ENCODE measurements at regions not wholly inside any gene's neighbourhood (a gene's known extent, or its start where the extent isn't known, plus 50 kb on each side); places are given as distances from the start of the nearest gene placed in this dataset.

- TF ChIP-seq, protein P1, sequence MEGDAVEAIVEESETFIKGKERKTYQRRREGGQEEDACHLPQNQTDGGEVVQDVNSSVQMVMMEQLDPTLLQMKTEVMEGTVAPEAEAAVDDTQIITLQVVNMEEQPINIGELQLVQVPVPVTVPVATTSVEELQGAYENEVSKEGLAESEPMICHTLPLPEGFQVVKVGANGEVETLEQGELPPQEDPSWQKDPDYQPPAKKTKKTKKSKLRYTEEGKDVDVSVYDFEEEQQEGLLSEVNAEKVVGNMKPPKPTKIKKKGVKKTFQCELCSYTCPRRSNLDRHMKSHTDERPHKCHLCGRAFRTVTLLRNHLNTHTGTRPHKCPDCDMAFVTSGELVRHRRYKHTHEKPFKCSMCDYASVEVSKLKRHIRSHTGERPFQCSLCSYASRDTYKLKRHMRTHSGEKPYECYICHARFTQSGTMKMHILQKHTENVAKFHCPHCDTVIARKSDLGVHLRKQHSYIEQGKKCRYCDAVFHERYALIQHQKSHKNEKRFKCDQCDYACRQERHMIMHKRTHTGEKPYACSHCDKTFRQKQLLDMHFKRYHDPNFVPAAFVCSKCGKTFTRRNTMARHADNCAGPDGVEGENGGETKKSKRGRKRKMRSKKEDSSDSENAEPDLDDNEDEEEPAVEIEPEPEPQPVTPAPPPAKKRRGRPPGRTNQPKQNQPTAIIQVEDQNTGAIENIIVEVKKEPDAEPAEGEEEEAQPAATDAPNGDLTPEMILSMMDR (IDR thresholded peaks at IDR 0.05; ENCODE audit: extremely low read depth in 1 of 2, insufficient read depth in 1 of 2, low read depth in 1 of 2, low read length in 2 of 2): no peak
- no peak for TF ChIP-seq EZH2 (IDR thresholded peaks at IDR 0.05; ENCODE audit: borderline replicate concordance, low read depth, low read length, severe bottlenecking)
- no peak for TF ChIP-seq MYC (IDR thresholded peaks at IDR 0.05; ENCODE audit: low read depth, low read length)
- no peak for TF ChIP-seq MAX (IDR thresholded peaks at IDR 0.05; ENCODE audit: insufficient read depth, insufficient read length)
- no peak for TF ChIP-seq POLR2A (IDR thresholded peaks at IDR 0.05; ENCODE audit: low read depth, low read length)
- TF ChIP-seq GATA2 (IDR thresholded peaks at IDR 0.05; ENCODE audit: insufficient read depth, insufficient read length, low read depth, low read length): no peak
- no peak for TF ChIP-seq JUN (IDR thresholded peaks at IDR 0.05; ENCODE audit: borderline replicate concordance, insufficient read depth, insufficient read length, low read depth)
- no peak for TF ChIP-seq POLR2AphosphoS5 (IDR thresholded peaks at IDR 0.05; ENCODE audit: insufficient read depth, low read depth, low read length)
- TF ChIP-seq FOS (IDR thresholded peaks at IDR 0.05; ENCODE audit: borderline replicate concordance, insufficient read depth, low read length): no peak
Measured at GRCh38 chr3:87979527-87979926, 79.3 kb downstream of the CGGBP1 start.
